H1 (cell line): ENCODE measurements at regions not wholly inside any gene's neighbourhood (a gene's known extent, or its start where the extent isn't known, plus 50 kb on each side); places are given as distances from the start of the nearest gene placed in this dataset.

Source experiments
- CTCF ChIA-PET: fragments of 300-600 bp; sonication (Branson Sonifier 250); formaldehyde crosslinking; loops from one replicate; lab custom pipeline; 2021; ENCODE audit not compliant: partially characterized antibody; lab: Charles Lee
- POLR2A ChIA-PET: fragments of 300-600 bp; sonication (Branson Sonifier 250); formaldehyde crosslinking; loops from one replicate; lab custom pipeline; 2021; ENCODE audit warnings: inconsistent platforms; ENCODE audit not compliant: partially characterized antibody; lab: Charles Lee
- DNase-seq, 2 experiments: peaks; one replicate each; pipeline versions ENCODE4 v3.0.0 to v3.0.0-alpha.2; 2010 to 2022; ENCODE audit warnings: low spot score in 2 of 2, low read depth in 1 of 2, mixed read lengths in 1 of 2
- FAIRE-seq: peaks from 2 replicates; lab custom pipeline; 2011; peaks lifted over from hg19 to GRCh38; lab: Jason Lieb, UNC
- H2AFZ ChIP-seq: 2 replicates; pipeline ENCODE4 v1.8.1; 2012; ENCODE audit warnings: low read length, inconsistent platforms
- H2AK5ac ChIP-seq: 2 replicates; pipeline ENCODE4 v1.6.1; 2013; ENCODE audit warnings: low read depth, low read length
- H2BK120ac ChIP-seq: replicated peaks from 2 replicates; pipeline ENCODE3; 2013; ENCODE audit warnings: low read depth, low read length, inconsistent platforms
- H2BK12ac ChIP-seq: 2 replicates; pipeline ENCODE4 v1.6.1; 2013; ENCODE audit warnings: low read depth, low read length
- H2BK15ac ChIP-seq: 2 replicates; pipeline ENCODE4 v1.6.1; 2013; ENCODE audit warnings: low read length
- H2BK20ac ChIP-seq: 2 replicates; pipeline ENCODE4 v1.6.1; 2013; ENCODE audit warnings: low read length
- H2BK5ac ChIP-seq: 2 replicates; pipeline ENCODE4 v1.6.1; 2013; ENCODE audit warnings: low read depth, low read length
- H3K14ac ChIP-seq: 2 replicates; pipeline ENCODE4 v1.6.1; 2013; ENCODE audit warnings: inconsistent platforms; ENCODE audit not compliant: insufficient read length
- H3K18ac ChIP-seq: 2 replicates; pipeline ENCODE4 v1.6.1; 2013; ENCODE audit warnings: low read length; ENCODE audit errors: extremely low read depth
- H3K23ac ChIP-seq: 2 replicates; pipeline ENCODE4 v1.6.1; 2013; ENCODE audit warnings: inconsistent platforms; ENCODE audit not compliant: insufficient read length
- H3K23me2 ChIP-seq: 2 replicates; pipeline ENCODE4 v1.6.1; 2013; ENCODE audit warnings: low read depth, low read length
- H3K27ac ChIP-seq: 2 replicates; pipeline ENCODE4 v1.6.1; 2011; ENCODE audit warnings: low read depth, low read length, inconsistent platforms
- H3K27me3 ChIP-seq, 4 experiments: replicated peaks in 1 of 4; 1 replicate in 1 of 4; 2 replicates in 3 of 4; pipeline versions ENCODE4 v1.6.1 to v1.8.1; 2011 to 2013; ENCODE audit warnings: low read length in 3 of 4, mild to moderate bottlenecking in 3 of 4, inconsistent platforms in 2 of 4, mixed read lengths in 2 of 4, moderate library complexity in 1 of 4; ENCODE audit not compliant: control insufficient read depth in 3 of 4, insufficient read depth in 3 of 4; ENCODE audit errors: extremely low read depth in 1 of 4
- H3K36me3 ChIP-seq, 4 experiments: 2 replicates each; pipeline versions ENCODE4 v1.6.1 to v1.8.1; 2011 to 2013; ENCODE audit warnings: mild to moderate bottlenecking in 4 of 4, low read length in 3 of 4, moderate library complexity in 2 of 4, control low read depth in 1 of 4, inconsistent platforms in 1 of 4; ENCODE audit not compliant: insufficient read depth in 4 of 4, control insufficient read depth in 2 of 4
- H3K4ac ChIP-seq: replicated peaks from 2 replicates; pipeline ENCODE3; 2013; ENCODE audit warnings: low read length, low read depth, mixed read lengths, inconsistent platforms; ENCODE audit not compliant: insufficient read length
- H3K4me1 ChIP-seq, 4 experiments: replicated peaks in 1 of 4; 1 replicate in 1 of 4; 2 replicates in 3 of 4; pipeline versions ENCODE4 v1.6.1 to v1.8.1; 2011 to 2013; ENCODE audit warnings: low read length in 3 of 4, inconsistent platforms in 2 of 4, mixed read lengths in 1 of 4; ENCODE audit not compliant: insufficient read depth in 4 of 4, control insufficient read depth in 3 of 4
- H3K4me2 ChIP-seq, 2 experiments: 2 replicates each; pipeline versions ENCODE4 v1.6.1 to v1.8.1; 2011 to 2013; ENCODE audit warnings: low read depth in 2 of 2, low read length in 2 of 2, control low read depth in 1 of 2, inconsistent platforms in 1 of 2, mild to moderate bottlenecking in 1 of 2; ENCODE audit not compliant: insufficient read depth in 1 of 2
- H3K4me3 ChIP-seq, 4 experiments: fragments of 200-600, 300-600 bp in 1 of 4; sonication (generic), shearing (Covaris generic), sonication (Bioruptor Twin) in 1 of 4; 2 replicates each; pipeline versions ENCODE4 v1.5.1 to v1.8.1; 2011 to 2016; ENCODE audit warnings: low read length in 4 of 4, low read depth in 3 of 4, control low read depth in 2 of 4, inconsistent platforms in 2 of 4, mild to moderate bottlenecking in 2 of 4, mixed read lengths in 1 of 4, moderate library complexity in 1 of 4; ENCODE audit not compliant: insufficient read depth in 2 of 4; ENCODE audit errors: extremely low read depth in 1 of 4
- H3K56ac ChIP-seq: replicated peaks from 2 replicates; pipeline ENCODE3; 2013; ENCODE audit warnings: low read depth, mild to moderate bottlenecking, mixed read lengths, low read length, inconsistent platforms; ENCODE audit not compliant: insufficient read length
- H3K79me1 ChIP-seq: 2 replicates; pipeline ENCODE4 v1.6.1; 2013; ENCODE audit warnings: low read depth, low read length, control low read depth
- H3K79me2 ChIP-seq, 2 experiments: 2 replicates each; pipeline versions ENCODE4 v1.6.1 to v1.8.1; 2012 to 2013; ENCODE audit warnings: low read length in 2 of 2, mild to moderate bottlenecking in 2 of 2, inconsistent platforms in 1 of 2; ENCODE audit not compliant: insufficient read depth in 2 of 2, control insufficient read depth in 1 of 2
- H3K9ac ChIP-seq, 4 experiments: replicated peaks in 1 of 4; 1 replicate in 1 of 4; 2 replicates in 3 of 4; pipeline versions ENCODE4 v1.6.1 to v1.8.1; 2011 to 2013; ENCODE audit warnings: low read depth in 3 of 4, low read length in 3 of 4, control low read depth in 2 of 4, mild to moderate bottlenecking in 2 of 4, moderate library complexity in 2 of 4, inconsistent platforms in 1 of 4; ENCODE audit errors: extremely low read depth in 1 of 4
- H3K9me3 ChIP-seq, 2 experiments: 2 replicates each; pipeline versions ENCODE4 v1.6.1 to v1.8.1; 2012 to 2013; ENCODE audit warnings: mild to moderate bottlenecking in 2 of 2, moderate library complexity in 2 of 2, control low read depth in 1 of 2, inconsistent platforms in 1 of 2, low read depth in 1 of 2, low read length in 1 of 2, mixed read lengths in 1 of 2; ENCODE audit not compliant: insufficient read depth in 2 of 2
- H4K20me1 ChIP-seq, 2 experiments: replicated peaks in 1 of 2; 2 replicates each; pipeline versions ENCODE3 to v1.8.1; 2011 to 2013; ENCODE audit warnings: inconsistent platforms in 2 of 2, low read length in 2 of 2, mild to moderate bottlenecking in 1 of 2; ENCODE audit not compliant: insufficient read depth in 2 of 2, control insufficient read depth in 1 of 2
- H4K5ac ChIP-seq: 2 replicates; pipeline ENCODE4 v1.6.1; 2013; ENCODE audit warnings: low read length, low read depth, mixed read lengths, inconsistent platforms; ENCODE audit not compliant: insufficient read length
- H4K8ac ChIP-seq: 2 replicates; pipeline ENCODE4 v1.8.0; 2013; ENCODE audit warnings: mild to moderate bottlenecking, moderate library complexity, low read length, inconsistent platforms; ENCODE audit not compliant: insufficient read depth; ENCODE audit errors: extremely low read depth
- H4K91ac ChIP-seq: replicated peaks from 2 replicates; pipeline ENCODE3; 2013; ENCODE audit warnings: low read length, mixed read lengths, inconsistent platforms; ENCODE audit not compliant: insufficient read length
- ASH2L ChIP-seq: fragments of 200-600, 300-600 bp; sonication (generic); IDR thresholded peaks from one replicate; pipeline ENCODE4 v1.7.1; 2017; ENCODE audit warnings: low read length
- CHD1 ChIP-seq: IDR thresholded peaks from 2 replicates; pipeline ENCODE4 v1.6.1; 2012; ENCODE audit warnings: low read depth, low read length, improper control_type of control experiment
- E2F6 ChIP-seq: IDR thresholded peaks from 2 replicates; pipeline ENCODE4 v1.6.1; 2012; ENCODE audit warnings: inconsistent platforms
- FOSL1 ChIP-seq: IDR thresholded peaks from 2 replicates; pipeline ENCODE4 v1.6.1; 2011; ENCODE audit warnings: mild to moderate bottlenecking, low read depth, low read length, moderate library complexity; ENCODE audit not compliant: insufficient read depth
- JUN ChIP-seq: IDR thresholded peaks from 2 replicates; pipeline ENCODE4 v1.6.1; 2011; ENCODE audit warnings: low read depth, mild to moderate bottlenecking, improper control_type of control experiment, low read length
- KDM1A ChIP-seq: fragments of 200-600, 300-600 bp; sonication (generic); IDR thresholded peaks from 2 replicates; pipeline ENCODE4 v1.7.1; 2016; ENCODE audit warnings: mild to moderate bottlenecking, low read length, borderline replicate concordance
- KDM4A ChIP-seq: IDR thresholded peaks from one replicate; pipeline ENCODE4 v1.7.1; 2012; ENCODE audit warnings: low read depth, mild to moderate bottlenecking, moderate library complexity, low read length, inconsistent platforms; ENCODE audit not compliant: severe bottlenecking
- NANOG ChIP-seq: IDR thresholded peaks from 2 replicates; pipeline ENCODE4 v1.6.1; 2011; ENCODE audit warnings: low read length, low read depth, mild to moderate bottlenecking, inconsistent platforms; ENCODE audit not compliant: insufficient read depth, poor library complexity, severe bottlenecking
- PHF8 ChIP-seq: fragments of 200-600 bp; sonication (generic); conservative IDR thresholded peaks from 2 replicates; pipeline ENCODE4 v1.7.1; 2012; ENCODE audit warnings: low read depth, mild to moderate bottlenecking, inconsistent platforms, low read length, moderate library complexity
- SP4 ChIP-seq: IDR thresholded peaks from 2 replicates; pipeline ENCODE4 v1.6.1; 2012; ENCODE audit warnings: low read length, inconsistent platforms
- SUZ12 ChIP-seq: fragments of 200-600 bp; sonication (generic); IDR thresholded peaks from 2 replicates; pipeline ENCODE4 v1.6.1; 2012; ENCODE audit warnings: mild to moderate bottlenecking, inconsistent platforms, low read length, moderate library complexity, mixed read lengths
- TAF1 ChIP-seq: IDR thresholded peaks from 2 replicates; pipeline ENCODE4 v1.6.1; 2011; ENCODE audit warnings: mild to moderate bottlenecking, low read depth, low read length
- TAF7 ChIP-seq: optimal IDR thresholded peaks from 2 replicates; pipeline ENCODE3; 2011; ENCODE audit warnings: low read depth, mild to moderate bottlenecking, inconsistent platforms, low read length, moderate library complexity, borderline replicate concordance
- USF2 ChIP-seq: IDR thresholded peaks from 2 replicates; pipeline ENCODE4 v1.6.1; 2011; ENCODE audit warnings: low read length, improper control_type of control experiment
- WGBS, 2 experiments: shearing (Covaris generic) in 1 of 2; methylation state at CpG; one replicate each; pipeline versions ENCODE4 v1.1.6 to v1.1.7; 2013 to 2015; ENCODE audit warnings: low lambda C conversion rate in 2 of 2, mixed read lengths in 2 of 2, inconsistent platforms in 1 of 2, low coverage in 1 of 2, missing lambda C conversion rate in 1 of 2; ENCODE audit not compliant: insufficient replicate concordance in 2 of 2, insufficient coverage in 1 of 2, insufficient read length in 1 of 2; ENCODE audit errors: extremely low coverage in 1 of 2, missing lambda C conversion rate in 1 of 2; 5-methylcytosine and 5-hydroxymethylcytosine counted together

GRCh38 chr6:86448398-86448797 lies 488.9 kb upstream of the HTR1E start:
- Histone ChIP-seq H3K4me1 (no peaks in the 10 kb centered on the region), H4K5ac (no peak overlapping the region), H3K14ac (no peak overlapping the region), H4K91ac (no peak overlapping the region), H3K23ac (no peak overlapping the region), H3K27ac (no peak overlapping the region), H3K23me2 (no peaks in the 10 kb centered on the region), H3K4me3 (no peak overlapping the region), H3K36me3 (no peaks in the 10 kb centered on the region), H2AFZ (no peak overlapping the region), H3K4me2 (no peak overlapping the region), H3K79me1 (no peaks in the 10 kb centered on the region), H2BK120ac (no peak overlapping the region), H4K20me1 (no peaks in the 10 kb centered on the region), H3K9me3 (peaks cover 3 to 9% of the 10 kb centered on the region in 2 experiments; a peak in 2 of 4 replicates), H3K18ac (no peak overlapping the region), H2BK20ac (no peak overlapping the region), H3K79me2 (no peaks in the 10 kb centered on the region), H2BK5ac (no peak overlapping the region), H2AK5ac (no peak overlapping the region), H4K8ac (no peak overlapping the region), H3K27me3 (no peaks in the 10 kb centered on the region), H3K4ac (no peak overlapping the region), H3K56ac (no peak overlapping the region), H2BK15ac (no peak overlapping the region), H3K9ac (no peak overlapping the region), H2BK12ac (no peak overlapping the region)
- no peak for FAIRE-seq
- CTCF ChIA-PET, result no interaction called here
- 87% methylated on average over 2 of the region's 2 CpGs; no CpG with 5 or more reads in 1 of the 2 experiments for WGBS, 2 experiments
- POLR2A ChIA-PET, result no interaction called here
- DNase-seq, result no peak
- TF ChIP-seq NANOG (no peak), TAF1 (no peak), KDM4A (no peak), JUN (no peak), SUZ12 (no peak), ASH2L (no peak), SP4 (no peak), USF2 (no peak), TAF7 (no peak), CHD1 (no peak), PHF8 (no peak), FOSL1 (no peak), KDM1A (no peak), E2F6 (no peak)
